Renal cortical epithelial cell (primary cell): ENCODE measurements at regions not wholly inside any gene's neighbourhood (a gene's known extent, or its start where the extent isn't known, plus 50 kb on each side); places are given as distances from the start of the nearest gene placed in this dataset.

Experiments
- DNase-seq: peaks from one replicate; pipeline ENCODE4 v3.0.0-alpha.2; 2011; ENCODE audit warnings: low read depth

- no peak for DNase-seq
These were observed 94.8 kb downstream of the INHBB start for GRCh38 chr2:120440521-120441350.

- DNase-seq = no peak
These were observed 95.4 kb downstream of the INHBB start for GRCh38 chr2:120441351-120441700.

- DNase-seq = no peak
These were observed 96.0 kb downstream of the INHBB start for GRCh38 chr2:120441744-120442471.

GRCh38 chr2:120442541-120442922 is 96.6 kb downstream of the INHBB start:
- no peak for DNase-seq

GRCh38 chr2:120442923-120443571 is 97.1 kb downstream of the INHBB start:
- no peak for DNase-seq

- DNase-seq = no peak
These were observed 98.0 kb downstream of the INHBB start for GRCh38 chr2:120443946-120444345.

- DNase-seq = no peak
These were observed 98.8 kb downstream of the INHBB start for GRCh38 chr2:120444691-120445240.

GRCh38 chr2:120445449-120446143 is 99.7 kb downstream of the INHBB start:
- DNase-seq = peak; percentile 48

GRCh38 chr2:120446236-120447126 is 100.5 kb downstream of the INHBB start:
- no peak for DNase-seq

- no peak for DNase-seq
These were observed 101.3 kb downstream of the INHBB start for GRCh38 chr2:120447127-120447785.

GRCh38 chr2:120448436-120448835 is 102.5 kb downstream of the INHBB start:
- no peak for DNase-seq

- DNase-seq = no peak
These were observed 103.2 kb downstream of the INHBB start for GRCh38 chr2:120448961-120449810.

- DNase-seq = no peak
These were observed 104.4 kb downstream of the INHBB start for GRCh38 chr2:120450196-120450820.

- no peak for DNase-seq
These were observed 105.4 kb downstream of the INHBB start for GRCh38 chr2:120451334-120451733.

- no peak for DNase-seq
These were observed 106.2 kb downstream of the INHBB start for GRCh38 chr2:120452131-120452530.

GRCh38 chr2:120452945-120453634 is 107.2 kb downstream of the INHBB start:
- DNase-seq = no peak

- DNase-seq = peak; percentile 49
These were observed 107.7 kb downstream of the INHBB start for GRCh38 chr2:120453635-120453998.

GRCh38 chr2:120454654-120455385 is 108.9 kb downstream of the INHBB start:
- DNase-seq = no peak
